ENCODE measurements at regions not wholly inside any gene's neighbourhood (a gene's known extent, or its start where the extent isn't known, plus 50 kb on each side); places are given as distances from the start of the nearest gene placed in this dataset.

DNA sequence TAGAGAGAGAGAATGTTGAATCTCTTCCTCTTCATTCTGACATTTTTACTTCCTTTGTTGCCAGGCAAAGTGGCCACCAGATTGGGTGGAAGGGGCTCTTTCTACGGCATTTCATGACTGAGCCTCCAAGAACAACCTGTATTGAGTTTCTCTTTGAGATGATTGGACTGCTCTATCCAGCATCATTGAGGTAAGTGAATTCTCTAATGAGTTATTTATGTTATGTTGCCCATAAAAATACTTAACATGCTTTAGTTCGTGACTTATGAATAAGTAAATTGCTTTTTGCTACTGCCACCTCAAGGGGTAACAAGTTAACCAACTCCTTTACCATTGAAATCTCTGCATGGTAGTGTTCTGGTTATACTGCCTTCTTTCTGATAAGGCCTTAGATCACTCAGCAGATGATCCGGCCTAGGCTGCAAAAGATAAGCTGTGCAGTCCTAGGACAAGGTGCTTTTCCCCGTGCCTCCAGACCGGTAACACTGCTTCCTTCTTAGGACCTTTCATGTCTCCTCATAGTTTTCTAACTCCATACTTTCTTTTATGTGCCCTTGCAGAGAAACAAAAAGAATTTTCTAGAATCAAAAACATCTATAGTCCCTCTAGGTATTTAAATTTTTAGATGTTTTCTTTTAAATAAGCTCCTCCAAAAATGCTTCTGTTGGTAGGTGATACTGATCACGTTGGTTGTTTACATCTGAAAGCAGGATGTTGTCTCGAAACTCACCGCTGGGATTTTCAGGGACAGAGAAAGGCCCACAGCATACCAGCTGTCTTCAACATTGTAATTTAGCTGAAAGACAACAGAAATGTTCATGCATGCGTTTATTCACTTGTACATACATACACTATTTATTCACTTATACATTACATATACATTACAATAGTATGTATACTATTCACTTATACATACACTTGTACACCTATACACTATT is 157.1 kb upstream of the RBPJ start:
- no peak for TF ChIP-seq CTCF (IDR thresholded peaks at IDR 0.05)
- no peak for TF ChIP-seq NR3C1 (IDR thresholded peaks at IDR 0.05)
- no peak for TF ChIP-seq POLR2AphosphoS2 (conservative IDR thresholded peaks at IDR 0.05; ENCODE audit: low read length)
- TF ChIP-seq HOXA7 (CRISPR knock-in tag; IDR thresholded peaks at IDR 0.05), result no peak
- TF ChIP-seq POLR2A (IDR thresholded peaks at IDR 0.05; ENCODE audit: low read length), result no peak
- no peak for TF ChIP-seq KDM1A (IDR thresholded peaks at IDR 0.05; ENCODE audit: low read depth)
- TF ChIP-seq CHD2 (IDR thresholded peaks at IDR 0.05; ENCODE audit: low read length, partially characterized antibody), result no peak
- TF ChIP-seq ZNF302 (CRISPR knock-in tag; IDR thresholded peaks at IDR 0.05), result no peak
- TF ChIP-seq JUN (IDR thresholded peaks at IDR 0.05), result no peak
- no peak for TF ChIP-seq MYC (IDR thresholded peaks at IDR 0.05; ENCODE audit: borderline replicate concordance, low read length)
